ENCODE measurements at regions not wholly inside any gene's neighbourhood (a gene's known extent, or its start where the extent isn't known, plus 50 kb on each side); places are given as distances from the start of the nearest gene placed in this dataset.

GRCh38 chr11:37107415-37107814 lies 509.4 kb upstream of the RAG2 start:
- no peaks in the 10 kb centered on the region for H3K36me3 ChIP-seq (ENCODE audit: control insufficient read depth, insufficient read depth, low read length)
- H3K4me3 ChIP-seq (ENCODE audit: low read depth, low read length) = no peak overlapping the region
- no peaks in the 10 kb centered on the region for H3K4me1 ChIP-seq
- no peak overlapping the region for H2AFZ ChIP-seq
- no peak overlapping the region for H3K27ac ChIP-seq
- no peak overlapping the region for H3K9ac ChIP-seq
- H3K79me2 ChIP-seq = no peaks in the 10 kb centered on the region
- H3K4me2 ChIP-seq (ENCODE audit: low read length) = no peak overlapping the region
- TF ChIP-seq CTCF (IDR thresholded peaks at IDR 0.05) = no peak
- H3K9me3 ChIP-seq (ENCODE audit: control insufficient read depth, low read length) = no peaks in the 10 kb centered on the region
- H3K27me3 ChIP-seq (ENCODE audit: control insufficient read depth, insufficient read depth, low read length) = no peaks in the 10 kb centered on the region

- H3K4me3 ChIP-seq (ENCODE audit: low read depth, low read length) = no peak overlapping the region
- H3K4me2 ChIP-seq (ENCODE audit: low read length) = no peak overlapping the region
- H2AFZ ChIP-seq = no peak overlapping the region
- TF ChIP-seq CTCF (IDR thresholded peaks at IDR 0.05) = no peak
- H3K27ac ChIP-seq = no peak overlapping the region
- no peaks in the 10 kb centered on the region for H3K36me3 ChIP-seq (ENCODE audit: control insufficient read depth, insufficient read depth, low read length)
- H3K79me2 ChIP-seq = no peaks in the 10 kb centered on the region
- no peaks in the 10 kb centered on the region for H3K27me3 ChIP-seq (ENCODE audit: control insufficient read depth, insufficient read depth, low read length)
- no peaks in the 10 kb centered on the region for H3K9me3 ChIP-seq (ENCODE audit: control insufficient read depth, low read length)
- H3K4me1 ChIP-seq = no peaks in the 10 kb centered on the region
- no peak overlapping the region for H3K9ac ChIP-seq
Observed at GRCh38 chr11:37105427-37105826, 507.4 kb upstream of the RAG2 start.

- no peaks in the 10 kb centered on the region for H3K79me2 ChIP-seq
- no peaks in the 10 kb centered on the region for H3K27me3 ChIP-seq (ENCODE audit: control insufficient read depth, insufficient read depth, low read length)
- H3K36me3 ChIP-seq (ENCODE audit: control insufficient read depth, insufficient read depth, low read length) = no peaks in the 10 kb centered on the region
- no peak overlapping the region for H3K9ac ChIP-seq
- no peaks in the 10 kb centered on the region for H3K4me1 ChIP-seq
- no peak overlapping the region for H3K27ac ChIP-seq
- no peaks in the 10 kb centered on the region for H3K9me3 ChIP-seq (ENCODE audit: control insufficient read depth, low read length)
- no peak overlapping the region for H3K4me3 ChIP-seq (ENCODE audit: low read depth, low read length)
- H3K4me2 ChIP-seq (ENCODE audit: low read length) = no peak overlapping the region
- TF ChIP-seq CTCF (IDR thresholded peaks at IDR 0.05) = no peak
- no peak overlapping the region for H2AFZ ChIP-seq
Observed at GRCh38 chr11:37104380-37104779, 506.3 kb upstream of the RAG2 start.

GRCh38 chr11:37100008-37100407 lies 502.0 kb upstream of the RAG2 start:
- Histone ChIP-seq H3K27me3 (ENCODE audit: control insufficient read depth, insufficient read depth, low read length) (no peaks in the 10 kb centered on the region), H2AFZ (no peak overlapping the region), H3K9me3 (ENCODE audit: control insufficient read depth, low read length) (no peaks in the 10 kb centered on the region), H3K4me2 (ENCODE audit: low read length) (no peak overlapping the region), H3K36me3 (ENCODE audit: control insufficient read depth, insufficient read depth, low read length) (no peaks in the 10 kb centered on the region), H3K4me3 (ENCODE audit: low read depth, low read length) (no peak overlapping the region), H3K79me2 (no peaks in the 10 kb centered on the region), H3K9ac (no peak overlapping the region), H3K4me1 (no peaks in the 10 kb centered on the region), H3K27ac (no peak overlapping the region)
- TF ChIP-seq CTCF (IDR thresholded peaks at IDR 0.05) = no peak

- Histone ChIP-seq H2AFZ (no peak overlapping the region), H3K36me3 (ENCODE audit: control insufficient read depth, insufficient read depth, low read length) (no peaks in the 10 kb centered on the region)
Observed at GRCh38 chr11:37092487-37092886, 494.5 kb upstream of the RAG2 start.

More at GRCh38 chr11:37092487-37092886, 494.5 kb upstream of the RAG2 start:
- H3K4me1 ChIP-seq = no peaks in the 10 kb centered on the region
- H3K79me2 ChIP-seq = no peaks in the 10 kb centered on the region
- no peak for TF ChIP-seq CTCF (IDR thresholded peaks at IDR 0.05)
- H3K9ac ChIP-seq = no peak overlapping the region
- no peak overlapping the region for H3K4me3 ChIP-seq (ENCODE audit: low read depth, low read length)
- no peak overlapping the region for H3K27ac ChIP-seq
- no peaks in the 10 kb centered on the region for H3K9me3 ChIP-seq (ENCODE audit: control insufficient read depth, low read length)
- H3K27me3 ChIP-seq (ENCODE audit: control insufficient read depth, insufficient read depth, low read length) = no peaks in the 10 kb centered on the region
- H3K4me2 ChIP-seq (ENCODE audit: low read length) = no peak overlapping the region
